Upper lobe of left lung (tissue), 4 donors: ENCODE measurements at regions not wholly inside any gene's neighbourhood (a gene's known extent, or its start where the extent isn't known, plus 50 kb on each side); places are given as distances from the start of the nearest gene placed in this dataset.

ENCODE experiments used
- EP300 ChIP-seq, 4 donors: sonication (generic); formaldehyde crosslinking; IDR thresholded peaks; one replicate each; pipeline ENCODE4 v1.5.1; 2017; ENCODE audit warnings: antibody characterized with exemption in 4 of 4, control low read depth in 2 of 4
- POLR2A ChIP-seq, 4 donors: fragments of 450-650 bp; IDR thresholded peaks; one replicate each; pipeline ENCODE4 v1.5.1; 2016 to 2017; ENCODE audit warnings: antibody characterized with exemption in 4 of 4, mild to moderate bottlenecking in 2 of 4
- TF ChIP-seq, protein P1 (sequence below), 6 experiments: fragments of 450-650 bp in 4 of 6; fragments of 200-600 bp in 2 of 6; sonication (generic) in 2 of 6; IDR thresholded peaks; one replicate each; pipeline ENCODE4 v1.5.1; 2016 to 2019; ENCODE audit warnings: antibody characterized with exemption in 6 of 6

DNA sequence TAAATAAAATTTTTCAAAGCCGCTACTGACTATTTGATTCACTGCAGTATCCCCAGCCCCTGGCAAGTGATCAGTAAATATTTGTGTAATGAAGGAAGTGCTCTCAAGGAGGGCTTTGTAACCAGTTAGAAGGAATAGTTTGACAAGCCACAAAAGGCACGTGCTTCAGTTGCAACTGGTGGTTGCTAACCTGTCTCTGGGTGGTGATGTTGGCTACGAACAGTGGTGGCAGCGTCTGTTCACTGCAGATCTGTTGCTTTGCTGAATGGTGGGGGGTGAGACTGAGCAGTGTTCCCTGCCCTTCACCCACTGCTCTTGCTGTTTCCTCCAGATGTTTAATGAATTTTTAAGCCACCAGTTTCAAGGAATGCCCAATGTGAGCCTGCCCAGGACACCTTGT, 73.9 kb upstream of the SIX2 start:
- no peak for TF ChIP-seq EP300 (IDR thresholded peaks at IDR 0.05)
- TF ChIP-seq, protein P1, sequence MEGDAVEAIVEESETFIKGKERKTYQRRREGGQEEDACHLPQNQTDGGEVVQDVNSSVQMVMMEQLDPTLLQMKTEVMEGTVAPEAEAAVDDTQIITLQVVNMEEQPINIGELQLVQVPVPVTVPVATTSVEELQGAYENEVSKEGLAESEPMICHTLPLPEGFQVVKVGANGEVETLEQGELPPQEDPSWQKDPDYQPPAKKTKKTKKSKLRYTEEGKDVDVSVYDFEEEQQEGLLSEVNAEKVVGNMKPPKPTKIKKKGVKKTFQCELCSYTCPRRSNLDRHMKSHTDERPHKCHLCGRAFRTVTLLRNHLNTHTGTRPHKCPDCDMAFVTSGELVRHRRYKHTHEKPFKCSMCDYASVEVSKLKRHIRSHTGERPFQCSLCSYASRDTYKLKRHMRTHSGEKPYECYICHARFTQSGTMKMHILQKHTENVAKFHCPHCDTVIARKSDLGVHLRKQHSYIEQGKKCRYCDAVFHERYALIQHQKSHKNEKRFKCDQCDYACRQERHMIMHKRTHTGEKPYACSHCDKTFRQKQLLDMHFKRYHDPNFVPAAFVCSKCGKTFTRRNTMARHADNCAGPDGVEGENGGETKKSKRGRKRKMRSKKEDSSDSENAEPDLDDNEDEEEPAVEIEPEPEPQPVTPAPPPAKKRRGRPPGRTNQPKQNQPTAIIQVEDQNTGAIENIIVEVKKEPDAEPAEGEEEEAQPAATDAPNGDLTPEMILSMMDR (IDR thresholded peaks at IDR 0.05) = no peak
- no peak for TF ChIP-seq POLR2A (IDR thresholded peaks at IDR 0.05)
